ENCODE measurements at regions not wholly inside any gene's neighbourhood (a gene's known extent, or its start where the extent isn't known, plus 50 kb on each side); places are given as distances from the start of the nearest gene placed in this dataset.

- DNase-seq: no peak
- Histone ChIP-seq H3K27me3 (no peaks in the 10 kb centered on the region), H3K36me3 (no peaks in the 10 kb centered on the region), H3K27ac (no peak overlapping the region), H3K4me3 (no peak overlapping the region), H3K9me3 (no peaks in the 10 kb centered on the region), H3K4me1 (no peaks in the 10 kb centered on the region)
- intact Hi-C loops (cut with DNase I; ENCODE audit: low total_unique reads): no loop called here
- TF ChIP-seq, protein P1, sequence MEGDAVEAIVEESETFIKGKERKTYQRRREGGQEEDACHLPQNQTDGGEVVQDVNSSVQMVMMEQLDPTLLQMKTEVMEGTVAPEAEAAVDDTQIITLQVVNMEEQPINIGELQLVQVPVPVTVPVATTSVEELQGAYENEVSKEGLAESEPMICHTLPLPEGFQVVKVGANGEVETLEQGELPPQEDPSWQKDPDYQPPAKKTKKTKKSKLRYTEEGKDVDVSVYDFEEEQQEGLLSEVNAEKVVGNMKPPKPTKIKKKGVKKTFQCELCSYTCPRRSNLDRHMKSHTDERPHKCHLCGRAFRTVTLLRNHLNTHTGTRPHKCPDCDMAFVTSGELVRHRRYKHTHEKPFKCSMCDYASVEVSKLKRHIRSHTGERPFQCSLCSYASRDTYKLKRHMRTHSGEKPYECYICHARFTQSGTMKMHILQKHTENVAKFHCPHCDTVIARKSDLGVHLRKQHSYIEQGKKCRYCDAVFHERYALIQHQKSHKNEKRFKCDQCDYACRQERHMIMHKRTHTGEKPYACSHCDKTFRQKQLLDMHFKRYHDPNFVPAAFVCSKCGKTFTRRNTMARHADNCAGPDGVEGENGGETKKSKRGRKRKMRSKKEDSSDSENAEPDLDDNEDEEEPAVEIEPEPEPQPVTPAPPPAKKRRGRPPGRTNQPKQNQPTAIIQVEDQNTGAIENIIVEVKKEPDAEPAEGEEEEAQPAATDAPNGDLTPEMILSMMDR (IDR thresholded peaks at IDR 0.05): no peak
These were observed 152.6 kb downstream of the MAGEB17 start for GRCh38 chrX:16319929-16320328.

- Histone ChIP-seq H3K4me3 (no peak overlapping the region), H3K27ac (no peak overlapping the region), H3K36me3 (no peaks in the 10 kb centered on the region), H3K4me1 (no peaks in the 10 kb centered on the region), H3K9me3 (no peaks in the 10 kb centered on the region), H3K27me3 (no peaks in the 10 kb centered on the region)
- TF ChIP-seq, protein P1 (IDR thresholded peaks at IDR 0.05): no peak
- intact Hi-C loops (cut with DNase I; ENCODE audit: low total_unique reads): no loop called here
- DNase-seq: no peak
These were observed 153.6 kb downstream of the MAGEB17 start for GRCh38 chrX:16320765-16321355.

GRCh38 chrX:16333453-16333852 lies 166.2 kb downstream of the MAGEB17 start:
- Histone ChIP-seq H3K4me1 (no peaks in the 10 kb centered on the region), H3K4me3 (no peak overlapping the region), H3K27ac (no peak overlapping the region), H3K27me3 (no peaks in the 10 kb centered on the region), H3K9me3 (no peaks in the 10 kb centered on the region), H3K36me3 (no peaks in the 10 kb centered on the region)
- intact Hi-C loops (cut with DNase I; ENCODE audit: low total_unique reads): no loop called here
- DNase-seq: no peak
- TF ChIP-seq, protein P1 (IDR thresholded peaks at IDR 0.05): no peak

GRCh38 chrX:16335181-16335580 lies 167.9 kb downstream of the MAGEB17 start:
- H3K4me3 ChIP-seq: no peak overlapping the region
- no peak for DNase-seq
- no peaks in the 10 kb centered on the region for H3K36me3 ChIP-seq
- intact Hi-C loops (cut with DNase I; ENCODE audit: low total_unique reads): no loop called here
- H3K9me3 ChIP-seq: no peaks in the 10 kb centered on the region
- TF ChIP-seq, protein P1 (IDR thresholded peaks at IDR 0.05): no peak
- no peaks in the 10 kb centered on the region for H3K4me1 ChIP-seq
- no peak overlapping the region for H3K27ac ChIP-seq
- no peaks in the 10 kb centered on the region for H3K27me3 ChIP-seq

- Histone ChIP-seq H3K4me1 (no peaks in the 10 kb centered on the region), H3K4me3 (no peak overlapping the region), H3K36me3 (no peaks in the 10 kb centered on the region), H3K27me3 (no peaks in the 10 kb centered on the region), H3K27ac (no peak overlapping the region), H3K9me3 (no peaks in the 10 kb centered on the region)
- no peak for DNase-seq
- intact Hi-C loops (cut with DNase I; ENCODE audit: low total_unique reads): no loop called here
- TF ChIP-seq, protein P1 (IDR thresholded peaks at IDR 0.05): no peak
These were observed 180.8 kb downstream of the MAGEB17 start for GRCh38 chrX:16347968-16348670.

Measured in tibial artery (tissue), 4 donors.